Endothelial cell (in vitro differentiated cells): ENCODE measurements at regions not wholly inside any gene's neighbourhood (a gene's known extent, or its start where the extent isn't known, plus 50 kb on each side); places are given as distances from the start of the nearest gene placed in this dataset.

ENCODE experiments used
- DNase-seq: peaks from one replicate; pipeline ENCODE4 v3.0.0; 2021; ENCODE audit warnings: low spot score
- H3K27ac Mint-ChIP-seq: one replicate; pipeline ENCODE4 v1.8.0; 2021; ENCODE audit warnings: mixed read lengths, inconsistent platforms; ENCODE audit not compliant: unreplicated experiment
- H3K27me3 Mint-ChIP-seq: one replicate; pipeline ENCODE4 v1.8.0; 2021; ENCODE audit warnings: mild to moderate bottlenecking, moderate library complexity, mixed read lengths, inconsistent platforms; ENCODE audit not compliant: unreplicated experiment
- H3K36me3 Mint-ChIP-seq: one replicate; pipeline ENCODE4 v1.8.0; 2021; ENCODE audit warnings: mild to moderate bottlenecking, low read depth, mixed read lengths, inconsistent platforms; ENCODE audit not compliant: unreplicated experiment
- H3K4me1 Mint-ChIP-seq: one replicate; pipeline ENCODE4 v1.8.0; 2021; ENCODE audit warnings: mild to moderate bottlenecking, mixed read lengths, inconsistent platforms; ENCODE audit not compliant: unreplicated experiment
- H3K4me3 Mint-ChIP-seq: one replicate; pipeline ENCODE4 v1.8.0; 2021; ENCODE audit warnings: mild to moderate bottlenecking, mixed read lengths, inconsistent platforms; ENCODE audit not compliant: unreplicated experiment
- H3K9me3 Mint-ChIP-seq: one replicate; pipeline ENCODE4 v1.8.0; 2021; ENCODE audit warnings: mixed read lengths, inconsistent platforms; ENCODE audit not compliant: unreplicated experiment
- CTCF ChIP-seq: fragments of 200-600 bp; sonication (generic); IDR thresholded peaks from one replicate; pipeline ENCODE4 v1.5.0; 2021; ENCODE audit warnings: antibody characterized with exemption; ENCODE audit not compliant: unreplicated experiment

GRCh38 chr1:208717525-208717924, 473.3 kb upstream of the PLXNA2 start:
- DNase-seq = no peak
- Mint-ChIP-seq H3K9me3 (peaks cover 3% of the 10 kb centered on the region), H3K27ac (no peak overlapping the region), H3K27me3 (no peaks in the 10 kb centered on the region), H3K4me1 (no peaks in the 10 kb centered on the region), H3K4me3 (no peak overlapping the region), H3K36me3 (peaks cover 4% of the 10 kb centered on the region)
- TF ChIP-seq CTCF = no peak

GRCh38 chr1:208722592-208722991, 478.4 kb upstream of the PLXNA2 start:
- no peak overlapping the region for H3K4me3 Mint-ChIP-seq
- H3K36me3 Mint-ChIP-seq = peaks cover 4% of the 10 kb centered on the region
- H3K27ac Mint-ChIP-seq = no peak overlapping the region
- H3K4me1 Mint-ChIP-seq = no peaks in the 10 kb centered on the region
- TF ChIP-seq CTCF = no peak
- DNase-seq = no peak
- H3K27me3 Mint-ChIP-seq = no peaks in the 10 kb centered on the region
- peaks cover 6% of the 10 kb centered on the region for H3K9me3 Mint-ChIP-seq

GRCh38 chr1:208724079-208724478, 479.9 kb upstream of the PLXNA2 start:
- TF ChIP-seq CTCF = no peak
- no peaks in the 10 kb centered on the region for H3K4me1 Mint-ChIP-seq
- DNase-seq = no peak
- peaks cover 6% of the 10 kb centered on the region for H3K9me3 Mint-ChIP-seq
- H3K27me3 Mint-ChIP-seq = no peaks in the 10 kb centered on the region
- no peak overlapping the region for H3K27ac Mint-ChIP-seq
- H3K4me3 Mint-ChIP-seq = no peak overlapping the region
- H3K36me3 Mint-ChIP-seq = peaks cover 4% of the 10 kb centered on the region

- Mint-ChIP-seq H3K9me3 (no peaks in the 10 kb centered on the region), H3K4me3 (no peak overlapping the region), H3K27ac (no peak overlapping the region), H3K27me3 (no peaks in the 10 kb centered on the region), H3K4me1 (no peaks in the 10 kb centered on the region), H3K36me3 (no peaks in the 10 kb centered on the region)
- TF ChIP-seq CTCF = no peak
- DNase-seq = no peak
These were observed 484.6 kb upstream of the PLXNA2 start for GRCh38 chr1:208728815-208729214.

- H3K4me1 Mint-ChIP-seq = no peaks in the 10 kb centered on the region
- no peaks in the 10 kb centered on the region for H3K9me3 Mint-ChIP-seq
- no peaks in the 10 kb centered on the region for H3K27me3 Mint-ChIP-seq
- TF ChIP-seq CTCF = no peak
- no peak overlapping the region for H3K4me3 Mint-ChIP-seq
- H3K27ac Mint-ChIP-seq = no peak overlapping the region
- no peaks in the 10 kb centered on the region for H3K36me3 Mint-ChIP-seq
- DNase-seq = no peak
These were observed 488.0 kb upstream of the PLXNA2 start for GRCh38 chr1:208731981-208732821.
